NB4 (cell line): ENCODE measurements at regions not wholly inside any gene's neighbourhood (a gene's known extent, or its start where the extent isn't known, plus 50 kb on each side); places are given as distances from the start of the nearest gene placed in this dataset.
"Not testable (repeated sequence)": the region's sequence is repeated elsewhere in the genome, so short reads cannot be mapped to it uniquely, and the experiment has no call there.

Experiments used
- DNase-seq: peaks from one replicate; pipeline ENCODE4 v3.0.0; 2010; ENCODE audit warnings: low read depth
- H3K4me3 ChIP-seq: one replicate; pipeline ENCODE4 v1.5.1; 2011; ENCODE audit warnings: mild to moderate bottlenecking, low read depth, low read length, moderate library complexity
- CTCF ChIP-seq: IDR thresholded peaks from one replicate; pipeline ENCODE4 v1.5.1; 2012; ENCODE audit warnings: low read depth, low read length
- MYC ChIP-seq: IDR thresholded peaks from 2 replicates; pipeline ENCODE4 v1.6.1; 2011; ENCODE audit warnings: low read depth, low read length
- POLR2A ChIP-seq: IDR thresholded peaks from 2 replicates; pipeline ENCODE4 v1.6.1; 2011; ENCODE audit warnings: mild to moderate bottlenecking; ENCODE audit not compliant: insufficient read length; ENCODE audit errors: extremely low read depth
- TF ChIP-seq, protein P1 (sequence below): IDR thresholded peaks from 2 replicates; pipeline ENCODE4 v1.6.1; 2011; ENCODE audit warnings: low read depth, low read length

DNA sequence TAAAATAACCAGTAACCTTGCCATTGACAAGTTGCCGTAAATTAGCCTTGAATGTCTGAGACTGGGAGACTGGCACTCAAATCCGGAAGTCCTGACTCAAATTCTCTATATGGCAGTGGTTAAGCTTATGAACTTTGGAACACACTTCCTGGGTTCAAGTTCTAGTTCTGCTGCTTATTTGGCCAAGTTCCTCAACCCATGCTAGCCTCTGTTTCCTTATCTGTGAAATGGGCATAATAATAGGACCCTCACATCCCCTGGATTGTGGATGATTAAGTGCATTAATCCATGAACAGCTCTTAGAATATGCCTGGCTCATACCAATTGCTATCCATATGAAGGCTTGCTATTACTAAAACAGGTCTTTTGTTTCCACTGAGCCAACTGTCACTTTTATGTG is 311.5 kb downstream of the EDEM1 start:
- TF ChIP-seq MYC (no peak), CTCF (no peak), POLR2A (no peak)
- TF ChIP-seq, protein P1, sequence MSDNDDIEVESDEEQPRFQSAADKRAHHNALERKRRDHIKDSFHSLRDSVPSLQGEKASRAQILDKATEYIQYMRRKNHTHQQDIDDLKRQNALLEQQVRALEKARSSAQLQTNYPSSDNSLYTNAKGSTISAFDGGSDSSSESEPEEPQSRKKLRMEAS = no peak
- no peak for DNase-seq

DNA sequence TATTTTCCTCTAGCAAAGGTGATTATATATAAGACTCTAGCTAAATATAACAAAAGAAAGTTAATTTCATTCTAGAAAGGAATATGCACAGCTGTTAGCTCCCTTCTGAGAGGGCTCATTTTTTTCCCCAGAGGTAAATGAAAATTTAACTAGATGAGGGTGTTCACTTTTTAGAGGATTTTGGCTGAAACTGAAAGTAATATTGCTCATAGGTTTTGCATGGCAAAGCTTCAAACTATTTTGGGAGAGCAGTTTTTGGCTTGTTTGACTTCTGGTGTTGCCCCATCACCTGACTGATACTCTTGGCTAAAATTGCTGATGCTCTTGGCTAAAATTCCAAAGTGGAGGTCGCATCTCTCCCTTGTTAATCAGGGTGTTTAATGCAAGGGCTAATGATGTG is 311.9 kb downstream of the EDEM1 start:
- no peak for TF ChIP-seq MYC
- TF ChIP-seq, protein P1 = no peak
- no peak for TF ChIP-seq CTCF
- no peak for TF ChIP-seq POLR2A
- H3K4me3 ChIP-seq = no peak overlapping the region
- DNase-seq = no peak

More for the DNA sequence above, 311.5 kb downstream of the EDEM1 start:
- no peak overlapping the region for H3K4me3 ChIP-seq

- no peak overlapping the region for H3K4me3 ChIP-seq
- no peak for TF ChIP-seq POLR2A
- no peak for TF ChIP-seq CTCF
- TF ChIP-seq, protein P1 = no peak
- no peak for TF ChIP-seq MYC
- DNase-seq = no peak
Observed at GRCh38 chr3:5503136-5503535, 315.6 kb downstream of the EDEM1 start.

- TF ChIP-seq, protein P1 = no peak
- no peak for TF ChIP-seq POLR2A
- TF ChIP-seq CTCF = no peak
- TF ChIP-seq MYC = no peak
Observed at GRCh38 chr3:5504135-5504534, 316.6 kb downstream of the EDEM1 start.

GRCh38 chr3:5505163-5505562 is 317.7 kb downstream of the EDEM1 start:
- no peak overlapping the region for H3K4me3 ChIP-seq
- TF ChIP-seq CTCF (no peak), MYC (no peak), POLR2A (no peak)
- TF ChIP-seq, protein P1 = no peak
- no peak for DNase-seq

More at GRCh38 chr3:5504135-5504534, 316.6 kb downstream of the EDEM1 start:
- DNase-seq = no peak
- H3K4me3 ChIP-seq = no peak overlapping the region

- DNase-seq = no peak
- no peak for TF ChIP-seq POLR2A
- TF ChIP-seq, protein P1 = no peak
- TF ChIP-seq CTCF = no peak
- no peak for TF ChIP-seq MYC
- H3K4me3 ChIP-seq = no peak overlapping the region
Observed at GRCh38 chr3:5505997-5506396, 318.5 kb downstream of the EDEM1 start.

DNA sequence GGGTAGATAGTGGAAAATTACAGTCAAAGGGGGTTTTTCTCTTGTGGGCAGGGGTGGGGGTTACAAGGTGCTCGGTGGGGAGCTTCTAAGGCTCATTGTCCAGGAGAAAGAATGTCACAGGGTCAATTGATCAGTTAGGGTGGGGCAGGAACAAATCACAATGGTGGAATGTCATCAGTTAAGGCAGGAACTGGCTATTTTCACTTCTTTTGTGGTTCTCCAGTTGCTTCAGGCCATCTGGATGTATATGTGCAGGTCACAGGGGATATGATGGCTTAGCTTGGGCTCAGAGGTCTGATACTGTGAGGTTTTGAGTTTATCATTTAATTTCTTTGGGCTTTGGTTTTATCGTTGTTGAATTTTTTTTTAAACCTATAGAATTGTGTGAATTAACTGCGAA is 321.4 kb downstream of the EDEM1 start:
- not testable (repeated sequence) for H3K4me3 ChIP-seq, DNase-seq
